ENCODE measurements at regions not wholly inside any gene's neighbourhood (a gene's known extent, or its start where the extent isn't known, plus 50 kb on each side); places are given as distances from the start of the nearest gene placed in this dataset.

DNA sequence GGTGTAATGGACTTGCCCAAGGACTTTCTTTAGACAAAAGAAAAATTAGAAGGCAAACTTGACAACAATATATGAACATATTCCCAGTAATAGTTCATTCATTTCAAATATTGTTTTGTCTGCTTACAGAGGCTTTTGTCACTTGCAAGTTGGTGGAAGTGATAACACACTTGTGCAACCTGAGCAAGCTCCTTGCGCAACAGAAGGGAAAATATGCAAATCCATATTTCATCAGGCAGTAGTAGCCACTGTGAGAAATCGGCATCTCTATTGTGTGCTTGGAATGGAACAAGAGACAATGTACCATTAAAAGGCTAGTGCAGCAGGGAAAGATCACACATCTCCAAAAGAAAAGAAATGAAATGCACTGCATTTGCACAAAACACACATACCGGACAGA, 125.3 kb upstream of the RASEF start:
- TF ChIP-seq KDM4B (IDR thresholded peaks at IDR 0.05; ENCODE audit: borderline replicate concordance in 2 of 2, low read depth in 1 of 2) (no peak), RFX1 (IDR thresholded peaks at IDR 0.05) (no peak), SMC3 (conservative IDR thresholded peaks at IDR 0.05; ENCODE audit: insufficient read depth, low read depth, low read length) (no peak), KAT8 (IDR thresholded peaks at IDR 0.05; ENCODE audit: low read depth) (no peak), LCOR (CRISPR knock-in tag; IDR thresholded peaks at IDR 0.05) (no peak), SNIP1 (IDR thresholded peaks at IDR 0.05; ENCODE audit: low read depth) (no peak), CEBPB (tag; IDR thresholded peaks at IDR 0.05) (peak; percentile 75), NFIC (IDR thresholded peaks at IDR 0.05) (no peak)
- TF ChIP-seq, protein P1, sequence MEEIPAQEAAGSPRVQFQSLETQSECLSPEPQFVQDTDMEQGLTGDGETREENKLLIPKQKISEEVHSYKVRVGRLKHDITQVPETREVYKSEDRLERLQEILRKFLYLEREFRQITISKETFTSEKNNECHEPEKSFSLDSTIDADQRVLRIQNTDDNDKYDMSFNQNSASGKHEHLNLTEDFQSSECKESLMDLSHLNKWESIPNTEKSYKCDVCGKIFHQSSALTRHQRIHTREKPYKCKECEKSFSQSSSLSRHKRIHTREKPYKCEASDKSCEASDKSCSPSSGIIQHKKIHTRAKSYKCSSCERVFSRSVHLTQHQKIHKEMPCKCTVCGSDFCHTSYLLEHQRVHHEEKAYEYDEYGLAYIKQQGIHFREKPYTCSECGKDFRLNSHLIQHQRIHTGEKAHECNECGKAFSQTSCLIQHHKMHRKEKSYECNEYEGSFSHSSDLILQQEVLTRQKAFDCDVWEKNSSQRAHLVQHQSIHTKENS (CRISPR knock-in tag; IDR thresholded peaks at IDR 0.05), result no peak

Measured in K562 (cell line).